KMS-11 (cell line): ENCODE measurements at regions not wholly inside any gene's neighbourhood (a gene's known extent, or its start where the extent isn't known, plus 50 kb on each side); places are given as distances from the start of the nearest gene placed in this dataset.

Source experiments
- H2AFZ ChIP-seq: fragments of 200-600 bp; sonication (generic); 2 replicates; pipeline ENCODE4 v1.6.1; 2016; ENCODE audit warnings: antibody characterized with exemption, mixed run types, low read depth
- H3K27ac ChIP-seq: fragments of 200-600 bp; sonication (generic); 2 replicates; pipeline ENCODE4 v1.6.1; 2016; ENCODE audit warnings: mild to moderate bottlenecking, mixed run types
- H3K27me3 ChIP-seq: fragments of 200-600 bp; sonication (generic); 2 replicates; pipeline ENCODE4 v1.6.1; 2017; ENCODE audit warnings: mild to moderate bottlenecking, low read depth, mixed run types, moderate library complexity; ENCODE audit not compliant: insufficient read depth
- H3K36me3 ChIP-seq: fragments of 200-600 bp; sonication (generic); 2 replicates; pipeline ENCODE4 v1.6.1; 2017; ENCODE audit warnings: mild to moderate bottlenecking, mixed run types; ENCODE audit not compliant: insufficient read depth
- H3K4me1 ChIP-seq: fragments of 200-600 bp; sonication (generic); 2 replicates; pipeline ENCODE4 v1.6.1; 2016; ENCODE audit warnings: mild to moderate bottlenecking, low read depth, mixed run types; ENCODE audit not compliant: poor library complexity, severe bottlenecking
- H3K4me2 ChIP-seq: fragments of 200-600 bp; sonication (generic); 2 replicates; pipeline ENCODE4 v1.7.0; 2016; ENCODE audit warnings: mild to moderate bottlenecking, mixed run types
- H3K4me3 ChIP-seq: fragments of 200-600 bp; sonication (generic); IDR thresholded peaks from 2 replicates; pipeline ENCODE4 v1.6.1; 2017; ENCODE audit warnings: low read depth, low read length, mixed read lengths; ENCODE audit not compliant: insufficient read depth
- H3K79me2 ChIP-seq: fragments of 200-600 bp; sonication (generic); 2 replicates; pipeline ENCODE4 v1.6.1; 2016; ENCODE audit warnings: low read depth, mixed run types; ENCODE audit not compliant: insufficient read depth
- H3K9ac ChIP-seq: fragments of 200-600 bp; sonication (generic); 2 replicates; pipeline ENCODE4 v1.6.1; 2016; ENCODE audit warnings: mild to moderate bottlenecking, mixed run types
- H4K20me1 ChIP-seq: fragments of 200-600 bp; sonication (generic); 2 replicates; pipeline ENCODE4 v1.6.1; 2016; ENCODE audit warnings: mild to moderate bottlenecking, mixed run types; ENCODE audit not compliant: insufficient read depth
- TF ChIP-seq, protein P1 (sequence below): fragments of 200-600 bp; sonication (generic); conservative IDR thresholded peaks from 2 replicates; pipeline ENCODE4 v1.6.1; 2017; ENCODE audit warnings: low read depth, mild to moderate bottlenecking, antibody characterized with exemption, low read length, moderate library complexity, mixed read lengths

DNA sequence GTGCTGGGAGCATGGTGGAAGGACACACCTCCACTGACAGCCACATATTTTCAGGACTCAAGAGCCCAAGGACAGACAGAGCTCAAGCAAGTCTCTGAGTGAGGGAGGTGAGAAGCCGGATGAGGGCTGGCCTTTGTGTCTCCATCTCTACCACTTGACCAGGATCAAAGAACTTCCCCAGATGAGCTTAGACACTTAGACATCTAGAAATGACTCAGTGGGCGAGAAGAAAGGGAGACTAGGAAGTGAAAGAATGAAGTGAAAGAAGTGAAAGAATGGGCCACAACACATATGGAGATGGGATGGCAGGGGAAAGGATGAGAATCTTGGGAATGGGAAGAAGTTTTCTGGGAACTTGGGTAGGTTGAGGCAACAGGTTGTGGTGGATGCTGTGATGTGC lies 274.9 kb upstream of the CCL2 start:
- Histone ChIP-seq H3K4me3 (no peak overlapping the region), H3K4me2 (no peak overlapping the region), H3K27me3 (no peaks in the 10 kb centered on the region), H3K4me1 (no peaks in the 10 kb centered on the region), H3K36me3 (no peaks in the 10 kb centered on the region), H3K27ac (no peak overlapping the region), H3K9ac (no peak overlapping the region), H4K20me1 (no peaks in the 10 kb centered on the region), H3K79me2 (no peaks in the 10 kb centered on the region), H2AFZ (no peak overlapping the region)
- TF ChIP-seq, protein P1, sequence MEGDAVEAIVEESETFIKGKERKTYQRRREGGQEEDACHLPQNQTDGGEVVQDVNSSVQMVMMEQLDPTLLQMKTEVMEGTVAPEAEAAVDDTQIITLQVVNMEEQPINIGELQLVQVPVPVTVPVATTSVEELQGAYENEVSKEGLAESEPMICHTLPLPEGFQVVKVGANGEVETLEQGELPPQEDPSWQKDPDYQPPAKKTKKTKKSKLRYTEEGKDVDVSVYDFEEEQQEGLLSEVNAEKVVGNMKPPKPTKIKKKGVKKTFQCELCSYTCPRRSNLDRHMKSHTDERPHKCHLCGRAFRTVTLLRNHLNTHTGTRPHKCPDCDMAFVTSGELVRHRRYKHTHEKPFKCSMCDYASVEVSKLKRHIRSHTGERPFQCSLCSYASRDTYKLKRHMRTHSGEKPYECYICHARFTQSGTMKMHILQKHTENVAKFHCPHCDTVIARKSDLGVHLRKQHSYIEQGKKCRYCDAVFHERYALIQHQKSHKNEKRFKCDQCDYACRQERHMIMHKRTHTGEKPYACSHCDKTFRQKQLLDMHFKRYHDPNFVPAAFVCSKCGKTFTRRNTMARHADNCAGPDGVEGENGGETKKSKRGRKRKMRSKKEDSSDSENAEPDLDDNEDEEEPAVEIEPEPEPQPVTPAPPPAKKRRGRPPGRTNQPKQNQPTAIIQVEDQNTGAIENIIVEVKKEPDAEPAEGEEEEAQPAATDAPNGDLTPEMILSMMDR: no peak

DNA sequence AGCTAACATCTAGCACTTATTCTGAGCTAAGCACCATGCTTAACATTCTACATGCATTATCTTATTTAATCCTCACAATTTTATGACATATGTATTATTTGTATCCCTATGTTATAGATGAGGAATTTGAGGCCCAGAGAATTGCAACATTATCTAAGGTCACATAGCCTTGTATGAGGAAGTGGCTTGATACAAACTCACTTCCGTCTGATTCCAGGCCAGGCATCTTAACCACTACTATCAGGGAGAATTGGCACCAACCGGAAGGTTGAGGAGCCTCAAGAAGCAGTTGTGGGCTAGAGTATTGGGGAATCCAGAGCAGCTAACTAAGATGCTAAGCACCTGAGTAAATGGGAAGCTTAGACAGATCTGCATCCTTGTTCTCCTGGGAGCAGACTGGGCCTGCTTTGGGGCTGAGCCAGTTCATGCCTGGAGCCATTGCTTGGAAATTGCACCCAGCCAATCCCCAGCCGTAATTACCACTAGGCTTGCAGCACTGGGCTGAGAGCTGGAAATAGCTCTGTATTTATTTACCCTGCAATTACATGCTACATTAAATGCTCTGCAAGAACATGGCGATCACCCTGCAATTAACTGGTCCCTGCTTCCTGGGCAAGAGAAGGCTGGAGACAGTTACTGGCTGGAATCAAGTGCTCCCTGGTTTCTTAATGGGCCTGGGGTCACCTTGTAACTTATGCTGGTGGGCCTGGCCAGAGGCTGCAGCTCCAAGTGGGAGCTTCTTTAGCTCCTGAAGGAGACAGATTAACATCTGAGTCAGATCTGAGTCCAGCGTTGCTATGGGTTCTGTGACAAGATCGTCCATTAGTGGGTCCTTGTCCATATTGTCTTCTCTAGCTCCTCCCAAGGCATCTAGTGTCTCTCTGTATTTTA lies 273.1 kb upstream of the CCL2 start:
- Histone ChIP-seq H3K27me3 (no peaks in the 10 kb centered on the region), H3K4me3 (no peak overlapping the region), H4K20me1 (no peaks in the 10 kb centered on the region), H3K4me1 (no peaks in the 10 kb centered on the region), H3K27ac (no peak overlapping the region), H3K4me2 (no peak overlapping the region), H3K36me3 (no peaks in the 10 kb centered on the region), H3K9ac (no peak overlapping the region), H2AFZ (no peak overlapping the region), H3K79me2 (no peaks in the 10 kb centered on the region)
- TF ChIP-seq, protein P1: no peak

DNA sequence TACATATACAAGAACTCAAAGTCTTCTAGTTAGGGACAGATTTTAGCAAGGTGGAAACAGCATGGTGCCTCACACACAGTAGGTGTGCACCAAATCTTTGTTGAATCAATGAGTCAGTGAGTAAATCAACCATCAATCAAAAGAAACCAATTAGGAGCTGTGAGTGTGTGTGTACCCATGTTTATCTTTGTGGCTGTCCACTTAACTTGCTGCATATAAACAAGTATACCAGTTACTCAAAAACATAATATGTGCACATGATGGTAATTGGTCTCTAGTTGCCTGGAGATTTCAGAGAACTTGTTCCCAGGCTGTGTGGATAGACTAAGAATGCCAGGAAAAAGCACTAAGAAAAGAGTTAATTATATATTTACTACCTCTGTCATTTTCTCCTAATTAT lies 272.2 kb upstream of the CCL2 start:
- Histone ChIP-seq H2AFZ (no peak overlapping the region), H3K4me1 (no peaks in the 10 kb centered on the region), H3K4me3 (no peak overlapping the region), H3K79me2 (no peaks in the 10 kb centered on the region), H3K9ac (no peak overlapping the region), H3K36me3 (no peaks in the 10 kb centered on the region), H3K27ac (no peak overlapping the region), H3K4me2 (no peak overlapping the region), H3K27me3 (no peaks in the 10 kb centered on the region), H4K20me1 (no peaks in the 10 kb centered on the region)
- TF ChIP-seq, protein P1: no peak

DNA sequence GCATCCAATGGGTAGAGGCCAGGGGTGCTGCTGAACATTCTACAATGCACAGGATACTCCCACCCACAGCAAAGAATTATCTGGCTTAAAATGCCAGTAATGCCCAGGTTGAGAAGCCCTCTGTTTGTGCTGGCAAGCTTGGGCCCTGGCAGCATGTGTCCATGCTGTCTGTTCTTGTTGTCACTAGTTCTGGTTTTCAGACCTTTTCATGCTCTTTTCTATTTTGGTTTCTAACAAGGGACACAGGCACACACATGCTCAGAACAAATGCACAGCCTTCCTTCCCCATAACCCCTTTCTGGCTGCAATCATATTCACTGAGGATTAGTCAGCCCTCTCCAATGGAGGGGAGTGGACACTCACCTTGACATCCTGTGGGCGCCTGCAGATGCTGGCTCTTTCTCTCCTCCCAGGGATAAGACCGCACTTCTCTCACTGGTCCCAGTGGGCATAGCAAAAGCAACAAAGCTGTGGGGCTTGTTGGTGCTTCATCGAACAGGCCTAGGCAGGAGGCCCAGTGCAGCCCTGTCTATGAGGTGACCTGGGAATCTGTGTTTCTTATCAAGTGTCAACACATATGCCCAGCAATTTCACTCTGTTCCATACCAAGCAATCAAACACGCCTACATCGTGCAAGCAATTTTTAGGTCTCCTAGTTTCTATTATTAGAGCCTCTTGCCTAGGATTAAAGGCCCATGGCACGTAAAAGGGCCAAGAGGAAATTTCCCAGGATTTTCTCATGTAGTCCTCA lies 271.1 kb upstream of the CCL2 start:
- no peak overlapping the region for H3K4me3 ChIP-seq
- no peaks in the 10 kb centered on the region for H3K79me2 ChIP-seq
- H3K27me3 ChIP-seq: no peaks in the 10 kb centered on the region
- no peak overlapping the region for H2AFZ ChIP-seq
- no peak overlapping the region for H3K4me2 ChIP-seq
- no peaks in the 10 kb centered on the region for H3K36me3 ChIP-seq
- TF ChIP-seq, protein P1: no peak
- H3K27ac ChIP-seq: no peak overlapping the region
- H3K9ac ChIP-seq: no peak overlapping the region
- no peaks in the 10 kb centered on the region for H3K4me1 ChIP-seq
- H4K20me1 ChIP-seq: no peaks in the 10 kb centered on the region
